ENCODE measurements at regions not wholly inside any gene's neighbourhood (a gene's known extent, or its start where the extent isn't known, plus 50 kb on each side); places are given as distances from the start of the nearest gene placed in this dataset.

- WGBS, 2 experiments (ENCODE audit: low coverage in 1 of 2, low lambda C conversion rate in 2 of 2, missing lambda C conversion rate in 2 of 2), result 82 to 90% methylated on average over 2 of the region's 2 CpGs
- no peaks in the 10 kb centered on the region for H3K36me3 ChIP-seq (ENCODE audit: low read depth)
- no peak overlapping the region for H2AFZ ChIP-seq
- no peak overlapping the region for H3K4me2 ChIP-seq (ENCODE audit: unreplicated experiment)
- H3K27ac ChIP-seq, result no peak overlapping the region
- no peak overlapping the region for H3K4me3 ChIP-seq
- no peak for DNase-seq
- H3K27me3 ChIP-seq (replicated peaks; ENCODE audit: insufficient read depth), result no peaks in the 10 kb centered on the region
- H3F3A ChIP-seq (ENCODE audit: insufficient read depth), result no peaks in the 10 kb centered on the region
- H3K79me2 ChIP-seq (ENCODE audit: insufficient read depth), result no peaks in the 10 kb centered on the region
- H4K20me1 ChIP-seq (ENCODE audit: insufficient read depth), result no peaks in the 10 kb centered on the region
- no peaks in the 10 kb centered on the region for H3K4me1 ChIP-seq (ENCODE audit: insufficient read depth)
- TF ChIP-seq EZH2phosphoT487 (IDR thresholded peaks at IDR 0.05; ENCODE audit: insufficient read depth, low read depth) (no peak), EZH2 (IDR thresholded peaks at IDR 0.05; ENCODE audit: insufficient read depth, poor library complexity, severe bottlenecking) (no peak)
- no peaks in the 10 kb centered on the region for H3K9me2 ChIP-seq (ENCODE audit: insufficient read depth)
- in situ Hi-C loops (cut with MboI), result no loop called here
- no peaks in the 10 kb centered on the region for H3K9me3 ChIP-seq (ENCODE audit: low read depth)
- no peak overlapping the region for H3K9ac ChIP-seq
These were observed 85.2 kb upstream of the NR2F2 start for GRCh38 chr15:96245252-96245651.

DNA sequence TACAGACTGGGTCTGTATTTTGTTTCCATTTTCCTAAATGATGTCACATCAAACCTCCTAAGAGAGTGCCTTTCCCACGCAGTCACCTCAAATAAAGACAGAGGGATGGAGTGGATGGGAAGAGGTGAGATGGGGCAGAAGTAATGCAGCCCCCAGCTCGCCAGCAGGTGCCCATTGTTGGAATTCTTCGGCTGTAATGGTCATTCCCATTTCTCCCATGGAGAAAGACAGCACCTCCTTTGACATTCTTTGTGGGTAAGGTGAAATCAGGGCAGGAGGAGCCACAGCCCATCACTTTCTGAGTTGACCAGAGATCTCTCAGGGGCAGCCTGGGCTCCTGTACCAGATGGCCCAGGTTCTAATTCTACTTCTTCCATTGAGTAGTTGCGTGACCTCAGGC is 84.4 kb upstream of the NR2F2 start:
- DNase-seq, result no peak
- no peaks in the 10 kb centered on the region for H3K4me1 ChIP-seq (ENCODE audit: insufficient read depth)
- WGBS, 2 experiments (ENCODE audit: low coverage in 1 of 2, low lambda C conversion rate in 2 of 2, missing lambda C conversion rate in 2 of 2), result 78 to 89% methylated on average over 4 of the region's 4 CpGs

GRCh38 chr15:96247621-96248305 is 82.7 kb upstream of the NR2F2 start:
- DNase-seq, result no peak
- Histone ChIP-seq H3K27ac (no peak overlapping the region), H2AFZ (no peak overlapping the region), H3K4me2 (ENCODE audit: unreplicated experiment) (no peak overlapping the region), H3K9me2 (ENCODE audit: insufficient read depth) (no peaks in the 10 kb centered on the region), H3K4me3 (no peak overlapping the region), H3K4me1 (ENCODE audit: insufficient read depth) (no peaks in the 10 kb centered on the region), H3K79me2 (ENCODE audit: insufficient read depth) (no peaks in the 10 kb centered on the region), H3K9ac (no peak overlapping the region), H3K9me3 (ENCODE audit: low read depth) (no peaks in the 10 kb centered on the region), H3F3A (ENCODE audit: insufficient read depth) (no peaks in the 10 kb centered on the region), H3K27me3 (replicated peaks; ENCODE audit: insufficient read depth) (no peaks in the 10 kb centered on the region), H3K36me3 (ENCODE audit: low read depth) (no peaks in the 10 kb centered on the region), H4K20me1 (ENCODE audit: insufficient read depth) (no peaks in the 10 kb centered on the region)
- in situ Hi-C loops (cut with MboI), result no loop called here
- 51 to 53% methylated on average over 2 of the region's 2 CpGs for WGBS, 2 experiments (ENCODE audit: low coverage in 1 of 2, low lambda C conversion rate in 2 of 2, missing lambda C conversion rate in 2 of 2)
- no peak for TF ChIP-seq EZH2 (IDR thresholded peaks at IDR 0.05; ENCODE audit: insufficient read depth, poor library complexity, severe bottlenecking)
- no peak for TF ChIP-seq EZH2phosphoT487 (IDR thresholded peaks at IDR 0.05; ENCODE audit: insufficient read depth, low read depth)

More for the DNA sequence above, 84.4 kb upstream of the NR2F2 start:
- Histone ChIP-seq H2AFZ (no peak overlapping the region), H3K4me3 (no peak overlapping the region), H3K9me3 (ENCODE audit: low read depth) (no peaks in the 10 kb centered on the region), H3K79me2 (ENCODE audit: insufficient read depth) (no peaks in the 10 kb centered on the region), H3K27ac (no peak overlapping the region), H3F3A (ENCODE audit: insufficient read depth) (no peaks in the 10 kb centered on the region), H3K9ac (no peak overlapping the region), H3K36me3 (ENCODE audit: low read depth) (no peaks in the 10 kb centered on the region), H3K9me2 (ENCODE audit: insufficient read depth) (no peaks in the 10 kb centered on the region), H3K4me2 (ENCODE audit: unreplicated experiment) (no peak overlapping the region), H4K20me1 (ENCODE audit: insufficient read depth) (no peaks in the 10 kb centered on the region), H3K27me3 (replicated peaks; ENCODE audit: insufficient read depth) (no peaks in the 10 kb centered on the region)
- in situ Hi-C loops (cut with MboI), result no loop called here
- TF ChIP-seq EZH2 (IDR thresholded peaks at IDR 0.05; ENCODE audit: insufficient read depth, poor library complexity, severe bottlenecking), result no peak
- TF ChIP-seq EZH2phosphoT487 (IDR thresholded peaks at IDR 0.05; ENCODE audit: insufficient read depth, low read depth), result no peak

DNA sequence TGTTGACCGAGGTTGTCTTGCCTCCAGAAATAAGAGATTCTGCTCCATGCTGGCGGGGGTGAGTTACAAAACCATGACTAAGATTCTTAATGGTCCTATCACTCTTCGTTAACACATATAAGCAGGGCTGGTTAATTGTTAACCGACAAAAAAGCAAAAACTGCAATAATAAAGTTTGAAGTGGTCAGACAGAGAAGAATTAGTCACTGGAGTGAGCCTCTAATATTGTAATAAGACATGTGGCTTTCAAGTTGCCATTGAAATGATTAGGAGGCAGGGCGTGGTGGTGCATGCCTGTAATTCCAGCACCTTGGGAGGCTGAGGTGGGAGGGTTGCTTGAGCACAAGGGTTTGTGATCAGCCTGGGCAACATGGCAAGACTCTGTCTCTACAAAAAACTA is 78.4 kb upstream of the NR2F2 start:
- WGBS, 2 experiments (ENCODE audit: low coverage in 1 of 2, low lambda C conversion rate in 2 of 2, missing lambda C conversion rate in 2 of 2), result 85 to 87% methylated on average over 5 of the region's 5 CpGs
- Histone ChIP-seq H3K4me2 (ENCODE audit: unreplicated experiment) (no peak overlapping the region), H3K36me3 (ENCODE audit: low read depth) (no peaks in the 10 kb centered on the region), H3K9ac (no peak overlapping the region), H4K20me1 (ENCODE audit: insufficient read depth) (no peaks in the 10 kb centered on the region), H3K9me3 (ENCODE audit: low read depth) (no peaks in the 10 kb centered on the region), H3K27ac (no peak overlapping the region), H3K79me2 (ENCODE audit: insufficient read depth) (no peaks in the 10 kb centered on the region), H3K4me3 (no peak overlapping the region), H2AFZ (no peak overlapping the region), H3K27me3 (replicated peaks; ENCODE audit: insufficient read depth) (no peaks in the 10 kb centered on the region), H3F3A (ENCODE audit: insufficient read depth) (no peaks in the 10 kb centered on the region), H3K9me2 (ENCODE audit: insufficient read depth) (no peaks in the 10 kb centered on the region), H3K4me1 (ENCODE audit: insufficient read depth) (no peaks in the 10 kb centered on the region)
- no peak for DNase-seq
- TF ChIP-seq EZH2 (IDR thresholded peaks at IDR 0.05; ENCODE audit: insufficient read depth, poor library complexity, severe bottlenecking) (no peak), EZH2phosphoT487 (IDR thresholded peaks at IDR 0.05; ENCODE audit: insufficient read depth, low read depth) (no peak)
- in situ Hi-C loops (cut with MboI), result no loop called here

Data from GM23248 (cell line).